ENCODE measurements at regions not wholly inside any gene's neighbourhood (a gene's known extent, or its start where the extent isn't known, plus 50 kb on each side); places are given as distances from the start of the nearest gene placed in this dataset.

DNA sequence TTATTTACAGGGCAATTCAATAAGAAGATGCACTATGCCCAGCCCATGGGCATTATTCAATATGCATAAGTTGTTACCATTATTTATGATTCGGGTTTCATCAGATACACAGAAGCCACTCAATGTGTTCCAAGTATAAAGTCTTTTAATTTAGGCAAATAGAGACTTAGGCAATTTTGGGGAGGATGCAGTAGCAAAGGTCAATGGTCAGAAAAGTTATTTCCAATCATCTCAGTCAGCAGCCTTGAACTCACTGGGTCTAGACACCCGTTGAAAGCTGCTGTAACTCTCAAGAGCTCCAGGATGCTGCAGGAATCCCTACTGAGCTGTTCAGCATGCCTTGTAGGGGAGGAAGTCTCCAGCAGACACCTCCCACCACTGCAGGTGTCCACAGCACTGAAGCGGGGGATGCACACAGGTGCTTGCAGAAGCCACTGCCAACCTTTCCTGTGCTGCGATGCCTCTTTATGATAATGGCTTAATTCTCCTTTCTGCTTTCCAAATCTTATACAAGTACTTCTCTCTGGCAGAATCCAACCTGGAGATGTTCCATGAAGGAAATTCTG, 155.0 kb upstream of the SUCLG2 start:
- TF ChIP-seq, protein P1, sequence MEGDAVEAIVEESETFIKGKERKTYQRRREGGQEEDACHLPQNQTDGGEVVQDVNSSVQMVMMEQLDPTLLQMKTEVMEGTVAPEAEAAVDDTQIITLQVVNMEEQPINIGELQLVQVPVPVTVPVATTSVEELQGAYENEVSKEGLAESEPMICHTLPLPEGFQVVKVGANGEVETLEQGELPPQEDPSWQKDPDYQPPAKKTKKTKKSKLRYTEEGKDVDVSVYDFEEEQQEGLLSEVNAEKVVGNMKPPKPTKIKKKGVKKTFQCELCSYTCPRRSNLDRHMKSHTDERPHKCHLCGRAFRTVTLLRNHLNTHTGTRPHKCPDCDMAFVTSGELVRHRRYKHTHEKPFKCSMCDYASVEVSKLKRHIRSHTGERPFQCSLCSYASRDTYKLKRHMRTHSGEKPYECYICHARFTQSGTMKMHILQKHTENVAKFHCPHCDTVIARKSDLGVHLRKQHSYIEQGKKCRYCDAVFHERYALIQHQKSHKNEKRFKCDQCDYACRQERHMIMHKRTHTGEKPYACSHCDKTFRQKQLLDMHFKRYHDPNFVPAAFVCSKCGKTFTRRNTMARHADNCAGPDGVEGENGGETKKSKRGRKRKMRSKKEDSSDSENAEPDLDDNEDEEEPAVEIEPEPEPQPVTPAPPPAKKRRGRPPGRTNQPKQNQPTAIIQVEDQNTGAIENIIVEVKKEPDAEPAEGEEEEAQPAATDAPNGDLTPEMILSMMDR (IDR thresholded peaks at IDR 0.05), result no peak
- no peak for TF ChIP-seq POLR2A (IDR thresholded peaks at IDR 0.05)

Measured in ovary (tissue), 3 donors.